ENCODE measurements at regions not wholly inside any gene's neighbourhood (a gene's known extent, or its start where the extent isn't known, plus 50 kb on each side); places are given as distances from the start of the nearest gene placed in this dataset.

- H3K36me3 ChIP-seq: no peaks in the 10 kb centered on the region
- no peak overlapping the region for H3K4me3 ChIP-seq
- no peaks in the 10 kb centered on the region for H3K4me1 ChIP-seq
- no peak overlapping the region for H3K27ac ChIP-seq
- no peak for DNase-seq
- TF ChIP-seq CTCF (IDR thresholded peaks at IDR 0.05): no peak
- intact Hi-C loops (cut with DNase I; ENCODE audit: low total_unique reads): no loop called here
- no peaks in the 10 kb centered on the region for H3K9me3 ChIP-seq
- H3K27me3 ChIP-seq: no peaks in the 10 kb centered on the region
These were observed 358.5 kb upstream of the DSEL start for GRCh38 chr18:67875060-67875459.

GRCh38 chr18:67865400-67865799 is 348.9 kb upstream of the DSEL start:
- H3K27ac ChIP-seq: no peak overlapping the region
- peaks cover 0 to 9% (median 0%) of the 10 kb centered on the region in 4 donors for H3K4me1 ChIP-seq
- no peak for TF ChIP-seq CTCF (IDR thresholded peaks at IDR 0.05)
- intact Hi-C loops (cut with DNase I; ENCODE audit: low total_unique reads): no loop called here
- no peaks in the 10 kb centered on the region for H3K36me3 ChIP-seq
- no peak for DNase-seq
- H3K9me3 ChIP-seq: no peaks in the 10 kb centered on the region
- H3K4me3 ChIP-seq: no peak overlapping the region
- no peaks in the 10 kb centered on the region for H3K27me3 ChIP-seq

- no peak for DNase-seq
- Histone ChIP-seq H3K4me3 (no peak overlapping the region), H3K9me3 (no peaks in the 10 kb centered on the region), H3K27ac (no peak overlapping the region), H3K27me3 (no peaks in the 10 kb centered on the region), H3K36me3 (no peaks in the 10 kb centered on the region), H3K4me1 (peaks cover 0 to 9% (median 0%) of the 10 kb centered on the region in 4 donors)
- intact Hi-C loops (cut with DNase I; ENCODE audit: low total_unique reads): no loop called here
- TF ChIP-seq CTCF (IDR thresholded peaks at IDR 0.05): no peak
These were observed 348.3 kb upstream of the DSEL start for GRCh38 chr18:67864677-67865340.

- no peak for DNase-seq
- intact Hi-C loops (cut with DNase I; ENCODE audit: low total_unique reads): no loop called here
- no peak overlapping the region for H3K27ac ChIP-seq
- no peak for TF ChIP-seq CTCF (IDR thresholded peaks at IDR 0.05)
- peaks cover 0 to 9% (median 0%) of the 10 kb centered on the region in 4 donors for H3K4me1 ChIP-seq
- H3K9me3 ChIP-seq: no peaks in the 10 kb centered on the region
- H3K4me3 ChIP-seq: no peak overlapping the region
- no peaks in the 10 kb centered on the region for H3K36me3 ChIP-seq
- H3K27me3 ChIP-seq: no peaks in the 10 kb centered on the region
These were observed 345.5 kb upstream of the DSEL start for GRCh38 chr18:67862069-67862468.

DNA sequence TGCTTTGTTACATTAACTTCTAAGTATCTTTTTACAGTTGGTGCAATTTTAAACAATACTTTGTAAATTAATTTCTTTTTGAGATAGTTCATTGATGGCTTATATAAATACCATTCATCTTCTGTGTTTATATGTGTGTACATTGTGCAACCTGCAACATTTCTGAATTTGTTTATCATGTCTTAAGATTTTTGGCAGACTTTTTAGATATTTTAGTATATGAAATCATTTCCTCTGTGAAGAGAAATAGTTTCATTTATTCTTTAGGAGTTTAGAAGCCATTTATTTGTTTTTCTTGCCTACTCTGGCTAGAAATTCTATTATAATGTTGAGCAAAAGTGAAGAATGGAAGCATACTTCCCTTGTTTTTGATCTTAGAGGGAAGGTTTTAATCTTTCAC is 337.8 kb upstream of the DSEL start:
- intact Hi-C loops (cut with DNase I; ENCODE audit: low total_unique reads): no loop called here
- Histone ChIP-seq H3K4me3 (no peak overlapping the region), H3K27ac (no peak overlapping the region), H3K9me3 (no peaks in the 10 kb centered on the region), H3K27me3 (no peaks in the 10 kb centered on the region), H3K36me3 (no peaks in the 10 kb centered on the region), H3K4me1 (no peaks in the 10 kb centered on the region)
- DNase-seq: no peak
- TF ChIP-seq CTCF (IDR thresholded peaks at IDR 0.05): no peak
